ENCODE measurements at regions not wholly inside any gene's neighbourhood (a gene's known extent, or its start where the extent isn't known, plus 50 kb on each side); places are given as distances from the start of the nearest gene placed in this dataset.

- ChIA-PET CTCF (no interaction called here), POLR2A (no interaction called here)
- Histone ChIP-seq H3K9me3 (no peaks in the 10 kb centered on the region), H3K4me2 (no peak overlapping the region), H3K4me3 (no peak overlapping the region), H3K27ac (no peak overlapping the region), H3K4me1 (no peaks in the 10 kb centered on the region)
- DNase-seq (ENCODE audit: low read depth in 1 of 2, low spot score in 1 of 2) = no peak
- 17% methylated on average over 1 of the region's 1 CpG for WGBS (ENCODE audit: missing lambda C conversion rate)
- no peak for ATAC-seq
- no peak for TF ChIP-seq GATA3 (IDR thresholded peaks at IDR 0.05; ENCODE audit: borderline replicate concordance)
- TF ChIP-seq NFE2L2 (conservative IDR thresholded peaks at IDR 0.05; ENCODE audit: low read length) = no peak
- TF ChIP-seq ZC3H11A (IDR thresholded peaks at IDR 0.05) = no peak
- no peak for TF ChIP-seq TP53 (CRISPR knock-in tag; IDR thresholded peaks at IDR 0.05)
- TF ChIP-seq HOXA7 (CRISPR knock-in tag; IDR thresholded peaks at IDR 0.05) = no peak
- no peak for TF ChIP-seq EHF (CRISPR knock-in tag; IDR thresholded peaks at IDR 0.05)
- no peak for TF ChIP-seq CHD4 (IDR thresholded peaks at IDR 0.05; ENCODE audit: borderline replicate concordance)
- TF ChIP-seq ZFP36 (IDR thresholded peaks at IDR 0.05; ENCODE audit: borderline replicate concordance, partially characterized antibody) = no peak
- TF ChIP-seq PHF8 (IDR thresholded peaks at IDR 0.05; ENCODE audit: borderline replicate concordance, low read depth) = no peak
- TF ChIP-seq EP300 (IDR thresholded peaks at IDR 0.05) = no peak
- no peak for TF ChIP-seq ELK1 (IDR thresholded peaks at IDR 0.05; ENCODE audit: low read depth, low read length)
- TF ChIP-seq CBX8 (IDR thresholded peaks at IDR 0.05) = no peak
- TF ChIP-seq FOSB (CRISPR knock-in tag; IDR thresholded peaks at IDR 0.05) = no peak
- FAIRE-seq = no peak
Measured at GRCh38 chr2:52210161-52210560, 1178.2 kb upstream of the NRXN1 start.

DNA sequence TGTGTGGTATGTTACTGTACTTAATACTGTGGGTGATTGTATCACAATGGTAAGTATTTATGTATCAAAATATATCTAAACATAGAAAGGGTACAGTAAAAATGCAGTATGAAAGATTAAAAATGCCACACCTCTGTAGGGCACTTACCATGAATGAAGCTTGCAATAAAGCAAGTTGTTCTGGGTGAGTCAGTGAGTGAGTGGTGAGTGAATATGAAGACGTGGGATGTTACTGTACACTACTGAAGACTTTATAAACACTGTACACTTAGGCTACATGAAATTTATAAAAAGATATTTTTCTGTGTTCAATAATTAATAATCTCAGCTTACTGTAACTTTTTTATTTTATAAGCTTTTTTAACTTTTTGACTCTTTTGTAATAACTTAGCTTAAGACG, 1162.4 kb upstream of the NRXN1 start:
- H3K27ac ChIP-seq = no peak overlapping the region
- no peak overlapping the region for H3K4me3 ChIP-seq
- 57% methylated on average over 2 of the region's 2 CpGs for WGBS (ENCODE audit: missing lambda C conversion rate)
- no peak overlapping the region for H3K4me2 ChIP-seq
- CTCF ChIA-PET = no interaction called here
- DNase-seq (ENCODE audit: low read depth in 1 of 2, low spot score in 1 of 2) = no peak
- TF ChIP-seq ATOH8 (CRISPR knock-in tag; IDR thresholded peaks at IDR 0.05; ENCODE audit: low read depth) = no peak
- no peak for TF ChIP-seq EP300 (IDR thresholded peaks at IDR 0.05)
- no peak for TF ChIP-seq MAZ (IDR thresholded peaks at IDR 0.05; ENCODE audit: borderline replicate concordance, low read depth, low read length)
- TF ChIP-seq HES2 (IDR thresholded peaks at IDR 0.05) = no peak
- no peak for TF ChIP-seq KDM5A (IDR thresholded peaks at IDR 0.05)
- no peak for TF ChIP-seq E2F6 (IDR thresholded peaks at IDR 0.05; ENCODE audit: borderline replicate concordance, low read depth)
- no peak for TF ChIP-seq CBX2 (IDR thresholded peaks at IDR 0.05; ENCODE audit: borderline replicate concordance, low read depth)
- TF ChIP-seq HDAC2 (IDR thresholded peaks at IDR 0.05) = no peak
- TF ChIP-seq EHMT2 (IDR thresholded peaks at IDR 0.05; ENCODE audit: low read depth) = no peak
- TF ChIP-seq NPAS2 (CRISPR knock-in tag; IDR thresholded peaks at IDR 0.05; ENCODE audit: borderline replicate concordance) = no peak
- no peak for TF ChIP-seq ZFP36 (IDR thresholded peaks at IDR 0.05; ENCODE audit: borderline replicate concordance, partially characterized antibody)
- no peak for TF ChIP-seq FOSL2 (IDR thresholded peaks at IDR 0.05)
- no peak for TF ChIP-seq FOSL2 (CRISPR knock-in tag; IDR thresholded peaks at IDR 0.05)
- TF ChIP-seq MAX (IDR thresholded peaks at IDR 0.05) = no peak
- H3K4me1 ChIP-seq = no peaks in the 10 kb centered on the region
- peak; percentile 65 for FAIRE-seq
- no peak for ATAC-seq
- H3K9me3 ChIP-seq = 0 out of 3 replicates have a peak, but pooled peaks cover 2% of the 10 kb centered on the region
- POLR2A ChIA-PET = no interaction called here

Measured in A549 (cell line).